ENCODE measurements at regions not wholly inside any gene's neighbourhood (a gene's known extent, or its start where the extent isn't known, plus 50 kb on each side); places are given as distances from the start of the nearest gene placed in this dataset.

DNA sequence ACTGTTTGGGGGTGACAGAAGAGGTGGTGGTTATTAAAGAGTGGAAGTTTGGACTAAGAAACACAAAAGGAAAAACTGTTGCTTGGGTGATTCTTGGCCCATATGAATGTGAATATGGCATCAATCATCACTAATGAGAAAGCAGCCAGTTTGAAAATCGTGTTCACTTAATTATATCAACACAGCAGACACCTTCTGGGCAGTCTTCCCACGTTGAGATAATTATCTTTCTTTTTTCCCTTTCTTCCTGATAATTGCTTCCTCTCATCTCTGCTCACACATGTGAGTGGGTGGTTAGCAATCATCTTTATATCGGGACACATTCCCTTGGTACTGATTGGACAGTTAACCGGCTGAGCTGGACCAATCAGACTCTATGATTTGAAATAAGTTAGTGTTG is 539.7 kb downstream of the AACS start:
- BruUV-seq (replicated peaks), result no TSS peak
- no peaks in the 10 kb centered on the region for H3K9me3 ChIP-seq (replicated peaks; ENCODE audit: control insufficient read depth, insufficient read depth, low read length)
- H3K4me1 ChIP-seq (ENCODE audit: control insufficient read depth, insufficient read depth, low read length), result no peaks in the 10 kb centered on the region
- no peak overlapping the region for H3K4me2 ChIP-seq (ENCODE audit: control insufficient read depth, insufficient read depth)
- CTCF ChIA-PET, result interaction anchor here (0.6 kb wide), 1 partner anchor 22 kb away, joined by 3 read pairs; no protein-coding TSS in a partner anchor
- H3K4me3 ChIP-seq, result no peak overlapping the region
- in situ Hi-C loops (cut with MboI), result no loop called here
- H3K36me3 ChIP-seq (ENCODE audit: control insufficient read depth in 2 of 2, insufficient read depth in 2 of 2, low read length in 1 of 2), result no peaks in the 10 kb centered on the region
- WGBS (ENCODE audit: insufficient coverage, insufficient replicate concordance, low lambda C conversion rate, missing lambda C conversion rate), result 32% methylated on average over 4 of the region's 4 CpGs
- TF ChIP-seq YY1 (IDR thresholded peaks at IDR 0.05; ENCODE audit: low read depth, low read length) (no peak), DPF2 (IDR thresholded peaks at IDR 0.05) (no peak)
- no peaks in the 10 kb centered on the region for H3K27me3 ChIP-seq (replicated peaks in 1 of 2; ENCODE audit: control insufficient read depth in 2 of 2, insufficient read depth in 2 of 2, low read length in 1 of 2)
- SMC1A ChIA-PET (ENCODE audit: uncharacterized antibody, unreplicated experiment), result no interaction called here
- no peak overlapping the region for H3K27ac ChIP-seq (ENCODE audit: control insufficient read depth, insufficient read depth)
- no peak overlapping the region for H2AFZ ChIP-seq (ENCODE audit: control insufficient read depth, low read depth, low read length)
- intact Hi-C loops (cut with micrococcal nuclease; ENCODE audit: unreplicated experiment), result no loop called here
- no peaks in the 10 kb centered on the region for H3K79me2 ChIP-seq (ENCODE audit: control insufficient read depth, insufficient read depth, low read length)
- RAD21 ChIA-PET (ENCODE audit: unreplicated experiment), result no interaction called here
- ATAC-seq (no peak), FAIRE-seq (no peak), DNase-seq (ENCODE audit: low read depth, low spot score) (no peak)
- H3K9ac ChIP-seq (ENCODE audit: control insufficient read depth, insufficient read depth, low read length), result no peak overlapping the region
- H4K20me1 ChIP-seq (ENCODE audit: control insufficient read depth, insufficient read depth), result no peaks in the 10 kb centered on the region
- POLR2A ChIA-PET, result no interaction called here

- H2AFZ ChIP-seq (ENCODE audit: control insufficient read depth, low read depth, low read length), result no peak overlapping the region
- H3K79me2 ChIP-seq (ENCODE audit: control insufficient read depth, insufficient read depth, low read length), result no peaks in the 10 kb centered on the region
- H4K20me1 ChIP-seq (ENCODE audit: control insufficient read depth, insufficient read depth), result no peaks in the 10 kb centered on the region
- ATAC-seq (no peak), DNase-seq (ENCODE audit: low read depth, low spot score) (no peak), FAIRE-seq (no peak)
- 3% methylated on average over 4 of the region's 5 CpGs for WGBS (ENCODE audit: insufficient coverage, insufficient replicate concordance, low lambda C conversion rate, missing lambda C conversion rate)
- no peak overlapping the region for H3K4me3 ChIP-seq
- H3K4me2 ChIP-seq (ENCODE audit: control insufficient read depth, insufficient read depth), result no peak overlapping the region
- no peaks in the 10 kb centered on the region for H3K4me1 ChIP-seq (ENCODE audit: control insufficient read depth, insufficient read depth, low read length)
- intact Hi-C loops (cut with micrococcal nuclease; ENCODE audit: unreplicated experiment) (no loop called here), in situ Hi-C loops (cut with MboI) (no loop called here)
- H3K36me3 ChIP-seq (ENCODE audit: control insufficient read depth in 2 of 2, insufficient read depth in 2 of 2, low read length in 1 of 2), result no peaks in the 10 kb centered on the region
- H3K27ac ChIP-seq (ENCODE audit: control insufficient read depth, insufficient read depth), result no peak overlapping the region
- no peak overlapping the region for H3K9ac ChIP-seq (ENCODE audit: control insufficient read depth, insufficient read depth, low read length)
- SMC1A ChIA-PET (ENCODE audit: uncharacterized antibody, unreplicated experiment), result interaction anchor here (1.3 kb wide), 1 partner anchor 9 kb away, joined by 3 read pairs; no protein-coding TSS in a partner anchor
- CTCF ChIA-PET, result interaction anchor here (0.8 to 0.9 kb wide), 2 partner anchors 9 to 11 kb away, joined by 3 read pairs; no protein-coding TSS in a partner anchor
- POLR2A ChIA-PET, result no interaction called here
- no peaks in the 10 kb centered on the region for H3K9me3 ChIP-seq (replicated peaks; ENCODE audit: control insufficient read depth, insufficient read depth, low read length)
- H3K27me3 ChIP-seq (replicated peaks in 1 of 2; ENCODE audit: control insufficient read depth in 2 of 2, insufficient read depth in 2 of 2, low read length in 1 of 2), result no peaks in the 10 kb centered on the region
- BruUV-seq (replicated peaks), result no TSS peak
- RAD21 ChIA-PET (ENCODE audit: unreplicated experiment), result no interaction called here
- TF ChIP-seq EP300 (IDR thresholded peaks at IDR 0.05; ENCODE audit: borderline replicate concordance in 1 of 2, control insufficient read depth in 1 of 2, low read depth in 2 of 2, low read length in 2 of 2), result no peak
- TF ChIP-seq BHLHE40 (IDR thresholded peaks at IDR 0.05; ENCODE audit: borderline replicate concordance in 1 of 2, low read depth in 2 of 2, low read length in 1 of 2), result no peak
- TF ChIP-seq ZBTB40 (IDR thresholded peaks at IDR 0.05; ENCODE audit: borderline replicate concordance), result no peak
- no peak for TF ChIP-seq MTA2 (IDR thresholded peaks at IDR 0.05; ENCODE audit: low read depth)
- TF ChIP-seq, protein P1, sequence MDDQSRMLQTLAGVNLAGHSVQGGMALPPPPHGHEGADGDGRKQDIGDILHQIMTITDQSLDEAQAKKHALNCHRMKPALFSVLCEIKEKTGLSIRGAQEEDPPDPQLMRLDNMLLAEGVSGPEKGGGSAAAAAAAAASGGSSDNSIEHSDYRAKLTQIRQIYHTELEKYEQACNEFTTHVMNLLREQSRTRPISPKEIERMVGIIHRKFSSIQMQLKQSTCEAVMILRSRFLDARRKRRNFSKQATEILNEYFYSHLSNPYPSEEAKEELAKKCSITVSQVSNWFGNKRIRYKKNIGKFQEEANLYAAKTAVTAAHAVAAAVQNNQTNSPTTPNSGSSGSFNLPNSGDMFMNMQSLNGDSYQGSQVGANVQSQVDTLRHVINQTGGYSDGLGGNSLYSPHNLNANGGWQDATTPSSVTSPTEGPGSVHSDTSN (IDR thresholded peaks at IDR 0.05; ENCODE audit: insufficient replicate concordance, low read depth, low read length), result no peak
- TF ChIP-seq IKZF2 (IDR thresholded peaks at IDR 0.05), result no peak
- TF ChIP-seq SUZ12 (IDR thresholded peaks at IDR 0.05; ENCODE audit: unreplicated experiment), result no peak
- TF ChIP-seq MLLT1 (IDR thresholded peaks at IDR 0.05), result no peak
- TF ChIP-seq RBBP5 (conservative IDR thresholded peaks at IDR 0.05), result no peak
These were observed 541.1 kb downstream of the AACS start for GRCh38 chr12:125606312-125606711.
